GM20000 (cell line): ENCODE measurements at regions not wholly inside any gene's neighbourhood (a gene's known extent, or its start where the extent isn't known, plus 50 kb on each side); places are given as distances from the start of the nearest gene placed in this dataset.
"Not testable (repeated sequence)": the region's sequence is repeated elsewhere in the genome, so short reads cannot be mapped to it uniquely, and the experiment has no call there.

Experiments used
- DNase-seq: peaks from one replicate; pipeline ENCODE4 v3.0.0; 2012; ENCODE audit warnings: low spot score
- CTCF ChIP-seq: IDR thresholded peaks from 2 replicates; pipeline ENCODE4 v1.5.1; 2012; ENCODE audit warnings: mild to moderate bottlenecking, control low read depth; ENCODE audit errors: extremely low read depth, missing control alignments

GRCh38 chr2:185567196-185567595 is 171.4 kb upstream of the FSIP2 start:
- TF ChIP-seq CTCF = no peak

GRCh38 chr2:185567940-185568339 is 170.7 kb upstream of the FSIP2 start:
- no peak for DNase-seq
- TF ChIP-seq CTCF = no peak

More at GRCh38 chr2:185567196-185567595, 171.4 kb upstream of the FSIP2 start:
- no peak for DNase-seq

GRCh38 chr2:185578322-185578721 is 160.3 kb upstream of the FSIP2 start:
- TF ChIP-seq CTCF = no peak
- DNase-seq = no peak

GRCh38 chr2:185583058-185583816 is 155.4 kb upstream of the FSIP2 start:
- TF ChIP-seq CTCF = no peak
- DNase-seq = no peak

- DNase-seq = not testable (repeated sequence)
These were observed 153.4 kb upstream of the FSIP2 start for GRCh38 chr2:185585165-185585564.

- not testable (repeated sequence) for DNase-seq
These were observed 147.3 kb upstream of the FSIP2 start for GRCh38 chr2:185591276-185591675.

GRCh38 chr2:185607945-185608344 is 130.7 kb upstream of the FSIP2 start:
- TF ChIP-seq CTCF = no peak

GRCh38 chr2:185608799-185609198 is 129.8 kb upstream of the FSIP2 start:
- no peak for TF ChIP-seq CTCF
- no peak for DNase-seq

More at GRCh38 chr2:185607945-185608344, 130.7 kb upstream of the FSIP2 start:
- no peak for DNase-seq
